HepG2 (cell line): ENCODE measurements at regions not wholly inside any gene's neighbourhood (a gene's known extent, or its start where the extent isn't known, plus 50 kb on each side); places are given as distances from the start of the nearest gene placed in this dataset.

Experiments used
- ATAC-seq: fragments of 200-7000 bp; cut with Tn5 transposase; 3 replicates; pipeline ENCODE4 v1.9.1; 2020; ENCODE audit warnings: mild to moderate bottlenecking, moderate library complexity
- BruUV-seq: library from RNA; stranded (reverse); fragments of 400-500 nt; replicated peaks from 2 replicates; lab custom pipeline; 2021; lab: Mats Ljungman, UMichigan
- CTCF ChIA-PET: fragments of 300-600 bp; formaldehyde crosslinking; extraction: SDS; loops from one replicate; lab custom pipeline; 2021; ENCODE audit warnings: low total read pairs, inconsistent platforms, low intra/inter-chr PET ratio; lab: Yijun Ruan, JAX
- POLR2A ChIA-PET: fragments of 350-600 bp; sonication (Branson Sonifier 250); formaldehyde crosslinking; loops from one replicate; lab custom pipeline; 2020; ENCODE audit warnings: antibody characterized with exemption, inconsistent platforms; lab: Yijun Ruan, JAX
- DNase-seq: peaks from one replicate; pipeline ENCODE4 v3.0.0-alpha.2; 2015; ENCODE audit warnings: low spot score
- FAIRE-seq: peaks from 3 replicates; lab custom pipeline; 2011; peaks lifted over from hg19 to GRCh38; lab: Jason Lieb, UNC
- H2AFZ ChIP-seq: one replicate; pipeline ENCODE4 v1.6.1; 2011; ENCODE audit warnings: low read length, inconsistent platforms
- H3K27ac ChIP-seq: fragments of 300-600 bp; 3 replicates; pipeline ENCODE4 v1.8.0; 2011; ENCODE audit warnings: mixed run types, mild to moderate bottlenecking, mixed read lengths, low read length, inconsistent platforms; ENCODE audit not compliant: insufficient read depth; ENCODE audit errors: extremely low read length
- H3K27me3 ChIP-seq, 2 experiments: fragments of 200-600 bp in 1 of 2; 2 replicates in 1 of 2; 3 replicates in 1 of 2; pipeline versions ENCODE4 v1.6.0 to v1.8.0; 2011; ENCODE audit warnings: low read length in 2 of 2, mild to moderate bottlenecking in 2 of 2, moderate library complexity in 2 of 2, inconsistent platforms in 1 of 2; ENCODE audit not compliant: insufficient read depth in 2 of 2, control insufficient read depth in 1 of 2
- H3K36me3 ChIP-seq, 2 experiments: fragments of 200-600 bp in 1 of 2; replicated peaks in 1 of 2; 2 replicates in 1 of 2; 3 replicates in 1 of 2; pipeline versions ENCODE4 v1.5.1 to v1.8.0; 2011; ENCODE audit warnings: low read length in 2 of 2, inconsistent platforms in 1 of 2; ENCODE audit not compliant: insufficient read depth in 2 of 2, control insufficient read depth in 1 of 2
- H3K4me1 ChIP-seq: 2 replicates; pipeline ENCODE4 v1.5.1; 2012; ENCODE audit warnings: low read length, inconsistent platforms; ENCODE audit not compliant: insufficient read depth
- H3K4me2 ChIP-seq: 2 replicates; pipeline ENCODE4 v1.6.0; 2011; ENCODE audit warnings: low read depth, low read length, inconsistent platforms
- H3K4me3 ChIP-seq, 3 experiments: fragments of 200-600 bp in 1 of 3; sonication (generic), shearing (Covaris generic) in 1 of 3; replicated peaks in 1 of 3; 2 replicates each; pipeline ENCODE4 v1.5.1; 2011 to 2016; ENCODE audit warnings: low read length in 3 of 3, inconsistent platforms in 2 of 3, low read depth in 2 of 3, mild to moderate bottlenecking in 2 of 3, control low read depth in 1 of 3, mixed read lengths in 1 of 3; ENCODE audit not compliant: insufficient read depth in 1 of 3
- H3K79me2 ChIP-seq: one replicate; pipeline ENCODE4 v1.6.1; 2011; ENCODE audit warnings: low read length, inconsistent platforms; ENCODE audit not compliant: insufficient read depth
- H3K9ac ChIP-seq: 2 replicates; pipeline ENCODE4 v1.6.0; 2011; ENCODE audit warnings: mild to moderate bottlenecking, low read depth, low read length, inconsistent platforms; ENCODE audit not compliant: insufficient read depth
- H3K9me3 ChIP-seq: 2 replicates; pipeline ENCODE4 v1.5.1; 2012; ENCODE audit warnings: mild to moderate bottlenecking, low read length
- H4K20me1 ChIP-seq: 2 replicates; pipeline ENCODE4 v1.6.0; 2011; ENCODE audit warnings: inconsistent platforms, mild to moderate bottlenecking, low read length, moderate library complexity; ENCODE audit not compliant: insufficient read depth
- KLF15 ChIP-seq: sonication (generic); formaldehyde crosslinking; IDR thresholded peaks from 2 replicates; pipeline ENCODE4 v1.8.1; 2023; ENCODE audit warnings: borderline replicate concordance, mild to moderate bottlenecking, inconsistent platforms, missing genetic modification reagents, mixed read lengths
- MEIS1 ChIP-seq: sonication (generic); formaldehyde crosslinking; IDR thresholded peaks from 2 replicates; pipeline ENCODE4 v1.9.0; 2021; ENCODE audit warnings: mild to moderate bottlenecking, missing genetic modification reagents, moderate library complexity, borderline replicate concordance
- SP140L ChIP-seq: sonication (generic); formaldehyde crosslinking; IDR thresholded peaks from 2 replicates; pipeline ENCODE4 v1.4.0; 2020; ENCODE audit warnings: missing genetic modification reagents, borderline replicate concordance
- ZNF333 ChIP-seq: sonication (generic); formaldehyde crosslinking; IDR thresholded peaks from 2 replicates; pipeline ENCODE4 v1.4.0; 2020; ENCODE audit warnings: mild to moderate bottlenecking, missing genetic modification reagents, borderline replicate concordance
- WGBS: methylation state at CpG from one replicate; pipeline ENCODE4 v1.1.6; 2017; ENCODE audit warnings: low lambda C conversion rate; 5-methylcytosine and 5-hydroxymethylcytosine counted together
- in situ Hi-C: cut with HindIII; loops from 2 replicates; pipeline ENCODE4 v1.10.0; 2017; ENCODE audit warnings: low pct_unique_long_range_greater_than_20kb; ENCODE audit not compliant: extremely low pct_ligation_motif_present
- intact Hi-C: fragments of 100-400 bp; cut with micrococcal nuclease; formaldehyde crosslinking; loops from one replicate; pipeline ENCODE4 v1.10.0; 2022; ENCODE audit not compliant: unreplicated experiment
- small RNA-seq, 3 experiments: library from RNA; depleted of rRNA; stranded (forward); fragments of <200 nt; gene quantifications; one replicate each; pipeline ENCODE3, GENCODE V24; 2012; ENCODE audit warnings: low read depth in 2 of 3, low replicate concordance in 1 of 3; ENCODE audit not compliant: insufficient read length in 3 of 3, insufficient read depth in 2 of 3

DNA sequence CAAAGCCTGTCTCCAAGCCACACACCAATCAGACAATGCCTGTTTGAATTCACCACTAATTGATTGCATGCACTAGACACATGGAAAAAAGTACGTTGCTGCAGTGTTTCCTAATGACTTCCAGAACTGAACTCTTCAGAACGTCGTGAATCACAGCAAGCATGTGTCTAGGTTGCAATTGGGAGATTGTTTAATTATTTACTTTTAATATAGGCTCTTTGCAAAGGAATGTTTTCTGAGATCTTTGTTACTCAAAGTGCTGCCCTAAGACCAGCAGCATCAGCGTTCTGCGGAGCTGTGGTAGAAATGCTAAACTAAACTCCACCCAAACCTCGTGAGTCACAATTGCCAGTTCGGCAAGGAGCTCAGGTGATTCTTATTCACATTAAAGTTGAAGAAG, 52.7 kb upstream of the CCDC68 start:
- Histone ChIP-seq H3K4me1 (no peaks in the 10 kb centered on the region), H3K27me3 (no peaks in the 10 kb centered on the region), H3K9me3 (no peaks in the 10 kb centered on the region), H3K9ac (no peak overlapping the region), H2AFZ (no peak overlapping the region), H3K4me2 (no peak overlapping the region), H3K4me3 (no peak overlapping the region), H4K20me1 (no peaks in the 10 kb centered on the region), H3K79me2 (no peaks in the 10 kb centered on the region), H3K27ac (no peak overlapping the region), H3K36me3 (no peaks in the 10 kb centered on the region)
- ChIA-PET CTCF (no interaction called here), POLR2A (no interaction called here)
- 8% methylated on average over 7 of the region's 7 CpGs for WGBS
- no peak for ATAC-seq
- intact Hi-C loops (no loop called here), in situ Hi-C loops (no loop called here)
- no TSS peak for BruUV-seq
- no peak for DNase-seq
- TF ChIP-seq ZNF333 (CRISPR knock-in tag) = no peak
- no peak for TF ChIP-seq SP140L (CRISPR knock-in tag)
- TF ChIP-seq KLF15 = no peak
- TF ChIP-seq MEIS1 (CRISPR knock-in tag) = no peak
- FAIRE-seq = no peak

Small RNA genes in the stretch of these regions (small RNA-seq; reads per million reads assigned to genes)
- 0 reads per million in 3 experiments for gene RNA5SP459
